Caco-2 (cell line): ENCODE measurements at regions not wholly inside any gene's neighbourhood (a gene's known extent, or its start where the extent isn't known, plus 50 kb on each side); places are given as distances from the start of the nearest gene placed in this dataset.

Experiments
- BruUV-seq: library from RNA; stranded (reverse); fragments of 400-500 nt; replicated peaks from 2 replicates; lab custom pipeline; 2021; lab: Mats Ljungman, UMichigan
- CTCF ChIA-PET: fragments of 300-600 bp; sonication (Branson Sonifier 250); formaldehyde crosslinking; loops from one replicate; lab custom pipeline; 2022; ENCODE audit warnings: antibody characterized with exemption; lab: Charles Lee
- POLR2A ChIA-PET: fragments of 300-600 bp; sonication (Branson Sonifier 250); formaldehyde crosslinking; loops from one replicate; lab custom pipeline; 2022; ENCODE audit warnings: antibody characterized with exemption; lab: Charles Lee
- DNase-seq, 2 experiments: peaks; one replicate each; pipeline versions ENCODE4 v3.0.0 to v3.0.0-alpha.2; 2020 to 2022
- H3K27me3 ChIP-seq: replicated peaks from 2 replicates; pipeline ENCODE4 v1.6.0; 2011; ENCODE audit warnings: low read length; ENCODE audit not compliant: control insufficient read depth, insufficient read depth
- H3K36me3 ChIP-seq: 2 replicates; pipeline ENCODE4 v1.5.1; 2011; ENCODE audit warnings: low read length; ENCODE audit not compliant: control insufficient read depth, insufficient read depth
- H3K4me1 ChIP-seq: fragments of 250-450 bp; sonication (Bioruptor Pico); 2 replicates; pipeline ENCODE4 v1.5.1; 2020; ENCODE audit warnings: mild to moderate bottlenecking
- H3K4me3 ChIP-seq: 2 replicates; pipeline ENCODE4 v1.5.1; 2011; ENCODE audit warnings: low read depth, mild to moderate bottlenecking, control low read depth, low read length
- H3K9me3 ChIP-seq: fragments of 250-450 bp; sonication (Bioruptor Pico); 2 replicates; pipeline ENCODE4 v1.5.1; 2020; ENCODE audit warnings: mild to moderate bottlenecking, moderate library complexity
- H3K27ac Mint-ChIP-seq: one replicate; pipeline ENCODE4 v1.8.0; 2022; ENCODE audit warnings: mixed read lengths; ENCODE audit not compliant: unreplicated experiment
- H3K27me3 Mint-ChIP-seq: one replicate; pipeline ENCODE4 v1.8.0; 2022; ENCODE audit warnings: mixed read lengths; ENCODE audit not compliant: insufficient read depth, unreplicated experiment
- H3K36me3 Mint-ChIP-seq: one replicate; pipeline ENCODE4 v1.8.0; 2022; ENCODE audit warnings: mild to moderate bottlenecking, mixed read lengths; ENCODE audit not compliant: insufficient read depth, unreplicated experiment
- H3K4me1 Mint-ChIP-seq: one replicate; pipeline ENCODE4 v1.8.0; 2022; ENCODE audit warnings: low read depth, mixed read lengths; ENCODE audit not compliant: unreplicated experiment
- H3K4me3 Mint-ChIP-seq: one replicate; pipeline ENCODE4 v1.8.0; 2022; ENCODE audit warnings: mild to moderate bottlenecking, moderate library complexity, mixed read lengths; ENCODE audit not compliant: unreplicated experiment
- H3K9me3 Mint-ChIP-seq: one replicate; pipeline ENCODE4 v1.8.0; 2022; ENCODE audit warnings: mixed read lengths; ENCODE audit not compliant: unreplicated experiment
- CTCF ChIP-seq, 2 experiments: fragments of 200-600 bp in 1 of 2; IDR thresholded peaks; 1 replicate in 1 of 2; 2 replicates in 1 of 2; pipeline versions ENCODE4 v1.5.1 to v1.8.0; 2011 to 2022; ENCODE audit warnings: antibody characterized with exemption in 1 of 2, control low read depth in 1 of 2, inconsistent platforms in 1 of 2, low read depth in 1 of 2, low read length in 1 of 2, mild to moderate bottlenecking in 1 of 2, moderate library complexity in 1 of 2; ENCODE audit not compliant: insufficient read depth in 1 of 2, severe bottlenecking in 1 of 2, unreplicated experiment in 1 of 2
- intact Hi-C: fragments of 100-400 bp; cut with micrococcal nuclease; formaldehyde crosslinking; loops from one replicate; pipeline ENCODE4 v1.10.0; 2022; ENCODE audit not compliant: unreplicated experiment

GRCh38 chr2:14352067-14352466 is 280.4 kb upstream of the LRATD1 start:
- CTCF ChIA-PET: no interaction called here
- BruUV-seq: no TSS peak
- Histone ChIP-seq H3K36me3 (no peaks in the 10 kb centered on the region), H3K27me3 (no peaks in the 10 kb centered on the region), H3K4me3 (no peak overlapping the region), H3K9me3 (no peaks in the 10 kb centered on the region), H3K4me1 (peaks cover 11% of the 10 kb centered on the region)
- TF ChIP-seq CTCF (IDR thresholded peaks at IDR 0.05; ENCODE audit: insufficient read depth in 1 of 2, low read depth in 1 of 2, low read length in 1 of 2, severe bottlenecking in 1 of 2, unreplicated experiment in 1 of 2): no peak
- no peak for DNase-seq
- Mint-ChIP-seq H3K36me3 (no peaks in the 10 kb centered on the region), H3K27me3 (no peaks in the 10 kb centered on the region), H3K4me1 (no peaks in the 10 kb centered on the region), H3K9me3 (peaks cover 14% of the 10 kb centered on the region), H3K27ac (no peak overlapping the region), H3K4me3 (no peak overlapping the region)
- intact Hi-C loops: no loop called here
- POLR2A ChIA-PET: no interaction called here

GRCh38 chr2:14354231-14354630 is 278.3 kb upstream of the LRATD1 start:
- POLR2A ChIA-PET: no interaction called here
- no peaks in the 10 kb centered on the region for H3K9me3 ChIP-seq
- peaks cover 11% of the 10 kb centered on the region for H3K4me1 ChIP-seq
- TF ChIP-seq CTCF (IDR thresholded peaks at IDR 0.05; ENCODE audit: insufficient read depth in 1 of 2, low read depth in 1 of 2, low read length in 1 of 2, severe bottlenecking in 1 of 2, unreplicated experiment in 1 of 2): no peak
- Mint-ChIP-seq H3K4me3 (no peak overlapping the region), H3K27me3 (no peaks in the 10 kb centered on the region), H3K36me3 (no peaks in the 10 kb centered on the region), H3K4me1 (no peaks in the 10 kb centered on the region), H3K9me3 (peaks cover 14% of the 10 kb centered on the region), H3K27ac (no peak overlapping the region)
- no peaks in the 10 kb centered on the region for H3K36me3 ChIP-seq
- BruUV-seq: no TSS peak
- CTCF ChIA-PET: no interaction called here
- intact Hi-C loops: loop anchor here (1.0 kb wide), 1 partner anchor 66 kb away; no protein-coding TSS in a partner anchor
- H3K27me3 ChIP-seq: no peaks in the 10 kb centered on the region
- no peak overlapping the region for H3K4me3 ChIP-seq
- DNase-seq: peak; percentile 49 to 65

GRCh38 chr2:14355102-14355501 is 277.4 kb upstream of the LRATD1 start:
- no peak for TF ChIP-seq CTCF (IDR thresholded peaks at IDR 0.05; ENCODE audit: insufficient read depth in 1 of 2, low read depth in 1 of 2, low read length in 1 of 2, severe bottlenecking in 1 of 2, unreplicated experiment in 1 of 2)
- no peaks in the 10 kb centered on the region for H3K9me3 ChIP-seq
- no peaks in the 10 kb centered on the region for H3K27me3 ChIP-seq
- CTCF ChIA-PET: no interaction called here
- Mint-ChIP-seq H3K4me1 (no peaks in the 10 kb centered on the region), H3K9me3 (peaks cover 14% of the 10 kb centered on the region), H3K36me3 (no peaks in the 10 kb centered on the region), H3K27me3 (no peaks in the 10 kb centered on the region), H3K4me3 (no peak overlapping the region), H3K27ac (no peak overlapping the region)
- H3K4me3 ChIP-seq: no peak overlapping the region
- DNase-seq: no peak
- BruUV-seq: no TSS peak
- H3K36me3 ChIP-seq: no peaks in the 10 kb centered on the region
- H3K4me1 ChIP-seq: peaks cover 11% of the 10 kb centered on the region
- intact Hi-C loops: no loop called here
- POLR2A ChIA-PET: no interaction called here
